GM21526 (cell line): ENCODE measurements at regions not wholly inside any gene's neighbourhood (a gene's known extent, or its start where the extent isn't known, plus 50 kb on each side); places are given as distances from the start of the nearest gene placed in this dataset.

Experiments
- ATAC-seq: cut with Tn5 transposase; IDR thresholded peaks from one replicate; pipeline ENCODE4 v1.9.1; 2021; ENCODE audit warnings: moderate library complexity; ENCODE audit not compliant: unreplicated experiment, low FRiP score

- ATAC-seq, result no peak
These were observed 214.9 kb downstream of the DSEL start for GRCh38 chr18:67301592-67301991.

- no peak for ATAC-seq
These were observed 216.0 kb downstream of the DSEL start for GRCh38 chr18:67300498-67300897.

GRCh38 chr18:67292814-67293213 lies 223.7 kb downstream of the DSEL start:
- ATAC-seq, result no peak

- no peak for ATAC-seq
These were observed 226.1 kb downstream of the DSEL start for GRCh38 chr18:67290421-67290820.

GRCh38 chr18:67285583-67285982 lies 230.9 kb downstream of the DSEL start:
- no peak for ATAC-seq

- ATAC-seq, result no peak
These were observed 233.7 kb downstream of the DSEL start for GRCh38 chr18:67282796-67283195.

- no peak for ATAC-seq
These were observed 234.8 kb downstream of the DSEL start for GRCh38 chr18:67281746-67282145.

GRCh38 chr18:67280486-67281242 lies 235.9 kb downstream of the DSEL start:
- ATAC-seq, result no peak

- ATAC-seq, result no peak
These were observed 236.5 kb downstream of the DSEL start for GRCh38 chr18:67279988-67280387.

- no peak for ATAC-seq
These were observed 237.5 kb downstream of the DSEL start for GRCh38 chr18:67278984-67279383.

GRCh38 chr18:67276638-67277037 lies 239.9 kb downstream of the DSEL start:
- no peak for ATAC-seq

GRCh38 chr18:67273288-67273687 lies 243.2 kb downstream of the DSEL start:
- no peak for ATAC-seq

- no peak for ATAC-seq
These were observed 247.3 kb downstream of the DSEL start for GRCh38 chr18:67269206-67269605.

- ATAC-seq, result no peak
These were observed 248.0 kb downstream of the DSEL start for GRCh38 chr18:67268530-67268929.

GRCh38 chr18:67266246-67267237 lies 250.0 kb downstream of the DSEL start:
- ATAC-seq, result no peak

- no peak for ATAC-seq
These were observed 250.9 kb downstream of the DSEL start for GRCh38 chr18:67265464-67266245.

GRCh38 chr18:67261931-67262552 lies 254.5 kb downstream of the DSEL start:
- ATAC-seq, result no peak

- no peak for ATAC-seq
These were observed 255.7 kb downstream of the DSEL start for GRCh38 chr18:67260841-67261240.

- ATAC-seq, result no peak
These were observed 265.6 kb downstream of the DSEL start for GRCh38 chr18:67250776-67251424.
